NK-92 (cell line): ENCODE measurements at regions not wholly inside any gene's neighbourhood (a gene's known extent, or its start where the extent isn't known, plus 50 kb on each side); places are given as distances from the start of the nearest gene placed in this dataset.
"Not testable (repeated sequence)": the region's sequence is repeated elsewhere in the genome, so short reads cannot be mapped to it uniquely, and the experiment has no call there.

Experiments
- DNase-seq: peaks from one replicate; lab custom pipeline; 2025; ENCODE audit not compliant: unreplicated experiment; lab: John Stamatoyannopoulos, UW

DNA sequence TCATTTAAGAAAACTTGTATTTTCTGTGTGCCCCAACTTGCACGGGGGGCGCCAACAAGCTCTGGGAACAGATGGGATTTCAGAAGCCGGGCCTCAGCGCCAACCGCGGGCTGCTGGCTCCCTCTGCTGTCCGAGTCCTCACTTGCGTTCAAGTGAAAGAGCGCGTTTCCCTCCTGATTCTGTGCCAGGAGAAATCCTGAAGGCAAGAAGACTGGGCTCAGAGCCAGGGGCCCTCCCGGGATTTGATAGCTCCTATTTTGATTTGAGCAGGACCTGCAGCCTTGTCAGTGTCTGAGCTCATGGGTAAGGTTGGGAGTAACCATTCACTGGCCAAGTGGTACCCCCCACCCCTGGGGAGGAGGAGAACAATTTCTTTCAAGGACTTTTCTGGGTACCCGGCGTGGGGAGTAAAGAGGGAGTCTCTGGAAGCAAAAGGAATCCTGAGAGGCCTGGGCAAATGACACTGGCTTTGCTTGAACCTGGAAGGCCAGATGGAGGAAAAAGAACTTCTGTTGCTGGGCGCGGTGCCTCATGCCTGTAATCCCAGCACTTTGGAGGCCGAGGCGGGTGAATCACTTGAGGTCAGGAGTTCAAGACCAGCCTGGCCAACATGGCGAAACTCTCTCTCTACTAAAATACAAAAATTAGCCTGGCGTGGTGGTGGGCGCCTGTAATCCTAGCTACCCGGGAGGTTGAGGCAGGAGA, 179.0 kb upstream of the RGS6 start:
- no peak for DNase-seq

- no peak for DNase-seq
Measured at GRCh38 chr14:71753976-71754375, 178.3 kb upstream of the RGS6 start.

DNA sequence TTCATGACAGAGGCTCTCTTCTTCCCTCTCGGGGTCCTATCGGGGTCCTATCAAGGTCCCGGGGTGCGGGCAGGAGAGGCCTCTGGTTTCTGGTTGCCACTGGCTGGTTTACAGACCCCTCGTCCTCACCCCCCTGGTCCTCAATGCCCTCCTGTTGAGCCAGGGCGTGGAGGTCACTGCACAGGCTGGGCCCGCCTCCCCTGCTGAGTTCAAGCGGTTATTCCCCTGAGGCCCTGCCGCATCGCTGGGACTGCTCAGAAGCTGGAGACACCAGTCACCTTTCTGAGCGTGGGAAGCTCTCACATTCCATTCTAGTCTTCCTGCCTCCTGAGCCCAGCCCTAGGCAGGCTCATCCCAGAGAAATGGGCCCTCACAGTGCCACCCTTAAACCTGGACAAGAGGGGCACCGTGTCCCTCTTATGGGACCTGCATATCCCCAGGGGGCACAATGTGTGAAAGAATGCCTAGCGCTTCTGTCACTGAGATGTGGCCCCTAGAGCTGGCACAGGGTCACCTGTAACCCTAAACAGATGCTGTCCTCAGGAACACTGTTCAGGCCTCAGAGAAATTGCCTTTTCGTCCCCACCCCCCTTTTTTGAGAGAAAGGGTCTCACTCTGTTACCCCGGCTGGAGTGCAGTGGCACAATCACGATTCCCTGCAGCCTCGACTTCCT, 177.7 kb upstream of the RGS6 start:
- no peak for DNase-seq

GRCh38 chr14:71758229-71758951, 173.8 kb upstream of the RGS6 start:
- DNase-seq, result no peak

- DNase-seq, result no peak
Measured at GRCh38 chr14:71762575-71762974, 169.7 kb upstream of the RGS6 start.

- DNase-seq, result no peak
Measured at GRCh38 chr14:71764701-71765382, 167.4 kb upstream of the RGS6 start.

DNA sequence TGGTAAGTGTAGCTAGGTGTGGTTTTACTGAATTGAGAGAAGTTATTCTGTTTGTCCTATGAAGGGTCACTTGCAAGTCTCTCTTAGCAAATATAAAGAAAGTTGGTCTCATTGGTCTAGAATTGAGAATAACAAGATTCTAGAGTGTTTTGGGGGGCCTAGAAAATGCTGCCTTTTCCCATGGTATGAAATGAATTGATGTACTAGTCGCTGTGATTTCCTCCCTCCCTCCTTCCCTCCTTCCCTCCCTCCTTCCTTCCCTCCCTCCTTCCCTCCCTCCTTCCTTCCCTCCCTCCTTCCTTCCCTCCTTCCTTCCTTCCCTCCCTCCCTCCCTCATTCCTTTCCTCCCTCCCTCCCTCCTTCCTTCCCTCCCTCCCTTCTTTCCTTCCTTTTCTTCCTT, 166.7 kb upstream of the RGS6 start:
- no peak for DNase-seq

DNA sequence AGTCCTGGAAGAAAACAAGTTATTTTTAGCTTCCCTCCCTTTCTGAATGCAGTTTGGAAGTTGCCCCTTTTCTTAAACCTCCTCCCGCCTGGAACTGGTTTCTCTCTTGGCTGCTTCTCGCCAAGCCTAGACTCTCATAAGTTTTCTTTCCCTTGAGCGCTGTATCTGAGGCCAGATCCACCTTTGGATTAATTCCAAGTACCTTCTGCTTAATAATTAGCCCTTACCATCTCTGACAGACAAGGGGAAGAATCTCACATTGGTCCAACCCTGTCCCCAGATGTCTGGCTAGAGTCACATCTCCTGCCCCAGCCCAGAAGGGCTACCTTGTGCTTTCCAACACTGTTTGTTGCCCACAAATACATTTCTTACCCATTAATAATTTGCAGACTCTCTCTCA, 161.8 kb upstream of the RGS6 start:
- no peak for DNase-seq

- DNase-seq, result not testable (repeated sequence)
Measured at GRCh38 chr14:71771421-71771820, 160.8 kb upstream of the RGS6 start.

GRCh38 chr14:71771996-71772395, 160.2 kb upstream of the RGS6 start:
- DNase-seq, result not testable (repeated sequence)

DNA sequence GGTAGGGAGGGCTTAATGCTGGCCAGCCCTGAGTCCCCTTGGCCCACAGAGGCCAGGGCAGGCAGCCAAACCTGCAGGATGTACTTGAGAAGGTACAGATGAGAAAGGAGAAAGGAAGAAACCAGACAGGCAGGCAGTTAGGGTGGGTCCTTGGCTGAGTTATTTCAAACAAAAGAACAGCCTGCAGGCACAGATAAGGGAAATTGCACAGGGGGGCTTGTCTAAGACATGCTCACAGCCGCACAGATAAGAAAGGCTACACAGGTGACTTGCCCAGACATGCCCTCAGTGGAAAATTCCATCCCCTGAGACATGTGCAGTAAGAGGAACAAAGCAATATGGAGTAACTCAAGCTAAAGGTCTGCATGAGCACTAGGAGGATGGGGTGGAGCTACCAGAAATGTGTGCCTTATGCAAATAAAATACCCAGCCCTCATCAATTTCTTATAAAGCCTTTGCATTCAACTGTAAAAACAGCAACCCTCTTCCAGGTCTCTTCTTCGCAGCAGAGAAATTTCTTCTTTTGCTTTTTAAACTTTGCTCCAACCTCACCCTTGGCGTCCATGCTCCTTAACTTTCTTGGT, 158.2 kb upstream of the RGS6 start:
- DNase-seq, result no peak

GRCh38 chr14:71776471-71777360, 155.5 kb upstream of the RGS6 start:
- DNase-seq, result no peak

DNA sequence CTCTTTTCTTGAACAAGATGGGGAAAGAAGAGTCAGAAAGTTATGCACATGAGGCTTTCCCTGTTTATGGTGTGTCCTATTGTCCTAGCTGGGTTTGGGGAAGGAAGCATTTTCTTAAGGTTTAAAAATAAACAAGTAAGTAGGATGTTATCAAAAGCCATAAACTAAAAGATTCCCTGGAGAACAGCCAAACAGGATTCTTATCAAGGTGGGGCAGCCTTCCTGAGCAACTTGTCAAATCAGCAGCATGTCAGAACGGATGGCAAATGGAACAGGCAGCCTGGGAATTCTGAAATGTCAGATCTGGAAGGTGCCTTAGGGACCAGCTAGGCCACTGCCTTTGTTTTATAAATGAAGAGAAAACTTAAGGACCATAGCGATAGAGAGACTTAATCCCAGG, 152.2 kb upstream of the RGS6 start:
- DNase-seq, result no peak

- DNase-seq, result no peak
Measured at GRCh38 chr14:71780822-71781221, 151.4 kb upstream of the RGS6 start.

DNA sequence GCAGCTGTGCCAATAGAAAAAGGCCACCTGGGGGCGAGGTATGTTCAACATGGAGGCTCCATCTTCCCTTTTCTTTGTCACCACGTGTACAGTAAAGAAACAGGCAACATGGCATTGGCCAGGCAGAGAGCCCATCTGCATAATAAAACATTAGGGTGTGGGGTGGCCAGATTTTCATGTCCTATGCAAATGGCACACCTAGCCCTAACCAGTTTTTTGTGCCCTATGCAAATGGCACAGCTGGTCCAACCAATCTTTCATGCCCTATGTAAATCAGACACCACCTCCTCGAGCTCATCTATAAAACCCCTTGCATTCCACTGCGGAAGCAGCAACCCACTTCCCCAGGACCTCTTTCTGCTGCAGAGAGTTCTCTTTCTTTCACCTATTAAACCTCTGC, 149.1 kb upstream of the RGS6 start:
- no peak for DNase-seq

GRCh38 chr14:71783786-71784185, 148.4 kb upstream of the RGS6 start:
- DNase-seq, result no peak

DNA sequence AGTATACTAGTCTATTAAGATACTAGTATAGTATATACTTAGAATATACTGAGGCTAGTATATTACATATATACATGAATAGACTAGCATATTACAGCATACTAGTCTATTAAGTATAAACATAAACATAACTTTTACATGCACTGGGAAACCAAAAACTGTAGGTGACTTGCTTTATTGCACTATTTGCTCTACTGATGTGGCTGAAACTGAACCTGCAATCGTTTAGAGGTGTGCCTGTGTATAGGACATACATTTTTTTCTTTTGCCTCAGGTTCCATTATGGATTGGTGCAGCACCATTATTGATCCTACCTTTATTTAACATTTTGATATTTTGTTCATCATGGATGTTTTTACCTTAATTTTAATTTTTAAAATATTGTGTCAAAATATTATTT, 143.2 kb upstream of the RGS6 start:
- DNase-seq, result no peak

GRCh38 chr14:71799841-71800240, 132.4 kb upstream of the RGS6 start:
- no peak for DNase-seq

DNA sequence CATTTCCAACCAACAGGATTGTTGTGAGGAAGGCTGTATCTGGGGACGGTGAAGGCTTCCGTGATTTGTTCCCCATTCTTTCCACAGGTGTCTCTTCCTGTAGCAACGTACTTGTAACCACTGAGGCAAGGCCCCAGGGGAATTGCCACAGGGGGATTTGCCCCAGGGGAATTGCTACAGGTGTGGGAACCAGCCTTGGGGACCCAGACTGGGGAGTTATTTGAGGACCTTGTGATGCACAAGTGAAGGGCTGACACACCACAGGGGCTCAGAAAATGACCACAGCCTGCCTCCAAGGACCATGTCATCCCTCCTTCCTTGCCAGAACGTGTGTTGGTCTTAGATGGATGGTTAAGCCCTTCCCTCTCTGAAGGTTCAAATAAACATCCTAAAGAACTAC, 131.4 kb upstream of the RGS6 start:
- DNase-seq, result no peak

GRCh38 chr14:71803539-71804260, 128.5 kb upstream of the RGS6 start:
- no peak for DNase-seq
